Right atrium auricular region (tissue), 2 donors: ENCODE measurements at regions not wholly inside any gene's neighbourhood (a gene's known extent, or its start where the extent isn't known, plus 50 kb on each side); places are given as distances from the start of the nearest gene placed in this dataset.
"Not testable (repeated sequence)": the region's sequence is repeated elsewhere in the genome, so short reads cannot be mapped to it uniquely, and the experiment has no call there.

Experiments
- DNase-seq: peaks from one replicate; pipeline ENCODE4 v3.0.0-alpha.2; 2019; ENCODE audit warnings: low spot score
- H3K27ac ChIP-seq, 2 donors: fragments of 200-600 bp; sonication (generic); 1 replicate in 1 of 2; 2 replicates in 1 of 2; pipeline ENCODE4 v1.5.1; 2016 to 2019
- H3K27me3 ChIP-seq, 2 donors: fragments of 200-600 bp; sonication (generic); one replicate each; pipeline versions ENCODE4 v1.5.1 to v1.6.0; 2017 to 2019
- H3K36me3 ChIP-seq: fragments of 200-600 bp; sonication (generic); one replicate; pipeline ENCODE4 v1.5.1; 2016
- H3K4me1 ChIP-seq, 2 donors: fragments of 200-600 bp; sonication (generic); one replicate each; pipeline versions ENCODE4 v1.5.1 to v1.6.0; 2017 to 2019
- H3K4me3 ChIP-seq, 2 donors: fragments of 200-600 bp; sonication (generic); 1 replicate in 1 of 2; 2 replicates in 1 of 2; pipeline ENCODE4 v1.5.1; 2017 to 2019; ENCODE audit warnings: mild to moderate bottlenecking in 1 of 2, moderate library complexity in 1 of 2
- H3K9me3 ChIP-seq, 2 donors: fragments of 200-600 bp; sonication (generic); one replicate each; pipeline ENCODE4 v1.5.1; 2019
- CTCF ChIP-seq, 2 donors: fragments of 200-600 bp; sonication (generic); IDR thresholded peaks; one replicate each; pipeline ENCODE4 v1.5.1; 2019; ENCODE audit warnings: antibody characterized with exemption in 2 of 2

- Histone ChIP-seq H3K9me3 (no peaks in the 10 kb centered on the region), H3K36me3 (no peaks in the 10 kb centered on the region), H3K4me3 (no peak overlapping the region), H3K27me3 (no peaks in the 10 kb centered on the region), H3K27ac (no peak overlapping the region), H3K4me1 (no peaks in the 10 kb centered on the region)
- no peak for TF ChIP-seq CTCF (IDR thresholded peaks at IDR 0.05)
- DNase-seq = no peak
Measured at GRCh38 chr7:119256001-119256400, 1017.0 kb upstream of the KCND2 start.

DNA sequence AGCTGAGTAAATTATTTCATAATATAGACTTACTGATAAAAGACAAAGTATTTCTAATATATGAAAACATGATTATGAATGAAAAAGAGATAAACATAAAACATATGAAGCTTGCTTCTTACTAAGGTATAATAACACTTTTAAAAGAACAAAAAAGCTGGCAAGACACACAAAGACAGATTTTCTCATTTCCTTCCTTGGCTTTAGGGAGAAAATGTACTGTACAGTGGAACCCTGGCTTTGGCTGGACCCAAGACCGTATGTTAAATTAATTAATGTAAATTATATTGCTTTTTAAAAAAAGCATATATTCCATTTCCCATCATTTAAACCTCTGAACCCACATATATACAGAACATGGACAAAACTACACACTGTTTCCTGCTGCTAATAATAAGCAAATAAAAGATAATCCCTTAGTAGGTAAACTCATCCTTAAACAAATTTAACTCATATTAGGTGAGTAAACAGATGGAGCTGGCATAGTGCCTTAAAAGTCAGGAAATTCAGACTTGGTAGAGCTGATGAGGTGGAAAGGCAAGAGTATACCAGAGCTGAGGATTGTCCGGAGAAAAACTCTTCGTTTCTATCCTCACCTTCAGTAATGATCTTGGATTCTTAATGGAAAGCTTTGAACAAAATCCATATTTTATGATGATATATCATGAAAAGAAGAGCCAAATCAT is 1016.4 kb upstream of the KCND2 start:
- no peaks in the 10 kb centered on the region for H3K36me3 ChIP-seq
- no peaks in the 10 kb centered on the region for H3K4me1 ChIP-seq
- no peak overlapping the region for H3K27ac ChIP-seq
- no peaks in the 10 kb centered on the region for H3K9me3 ChIP-seq
- DNase-seq = no peak
- no peaks in the 10 kb centered on the region for H3K27me3 ChIP-seq
- no peak overlapping the region for H3K4me3 ChIP-seq
- TF ChIP-seq CTCF (IDR thresholded peaks at IDR 0.05) = no peak

GRCh38 chr7:119266790-119267189 is 1006.2 kb upstream of the KCND2 start:
- H3K4me3 ChIP-seq, H3K27ac ChIP-seq, H3K9me3 ChIP-seq, H3K27me3 ChIP-seq, H3K4me1 ChIP-seq, H3K36me3 ChIP-seq, DNase-seq: not testable (repeated sequence)

GRCh38 chr7:119270045-119270464 is 1002.9 kb upstream of the KCND2 start:
- Histone ChIP-seq H3K27ac (no peak overlapping the region), H3K36me3 (no peaks in the 10 kb centered on the region), H3K4me3 (no peak overlapping the region), H3K9me3 (no peaks in the 10 kb centered on the region), H3K4me1 (no peaks in the 10 kb centered on the region), H3K27me3 (no peaks in the 10 kb centered on the region)
- DNase-seq = no peak
- peak; percentile 28 to 70 for TF ChIP-seq CTCF (IDR thresholded peaks at IDR 0.05)

- H3K9me3 ChIP-seq = no peaks in the 10 kb centered on the region
- DNase-seq = no peak
- TF ChIP-seq CTCF (IDR thresholded peaks at IDR 0.05) = no peak
Measured at GRCh38 chr7:119270644-119271043, 1002.3 kb upstream of the KCND2 start.

GRCh38 chr7:119271147-119271779 is 1001.7 kb upstream of the KCND2 start:
- no peak for DNase-seq
- no peak for TF ChIP-seq CTCF (IDR thresholded peaks at IDR 0.05)
- Histone ChIP-seq H3K4me3 (no peak overlapping the region), H3K36me3 (no peaks in the 10 kb centered on the region), H3K27me3 (no peaks in the 10 kb centered on the region), H3K4me1 (no peaks in the 10 kb centered on the region), H3K9me3 (no peaks in the 10 kb centered on the region), H3K27ac (no peak overlapping the region)

More at GRCh38 chr7:119270644-119271043, 1002.3 kb upstream of the KCND2 start:
- Histone ChIP-seq H3K27ac (no peak overlapping the region), H3K4me3 (no peak overlapping the region), H3K27me3 (no peaks in the 10 kb centered on the region), H3K36me3 (no peaks in the 10 kb centered on the region), H3K4me1 (no peaks in the 10 kb centered on the region)
